ENCODE measurements at regions not wholly inside any gene's neighbourhood (a gene's known extent, or its start where the extent isn't known, plus 50 kb on each side); places are given as distances from the start of the nearest gene placed in this dataset.

- Histone ChIP-seq H2BK12ac (ENCODE audit: insufficient read length, low read depth, low read length) (no peak overlapping the region), H4K91ac (ENCODE audit: insufficient read length, low read depth, low read length) (no peak overlapping the region), H3K9ac (ENCODE audit: extremely low read depth, insufficient read length, low read length) (no peak overlapping the region), H3K27ac (ENCODE audit: insufficient read length, low read depth, low read length) (no peak overlapping the region), H3K4me1 (ENCODE audit: insufficient read depth, low read length) (no peaks in the 10 kb centered on the region), H3T11ph (ENCODE audit: low read length) (no peak overlapping the region), H4K5ac (ENCODE audit: insufficient read length, low read depth, low read length) (no peak overlapping the region), H3K79me1 (ENCODE audit: insufficient read depth, low read depth, low read length, poor library complexity, severe bottlenecking) (no peaks in the 10 kb centered on the region), H4K20me1 (ENCODE audit: control insufficient read depth, insufficient read depth, insufficient read length) (no peaks in the 10 kb centered on the region), H3K18ac (ENCODE audit: insufficient read length, low read depth, low read length) (no peak overlapping the region), H4K8ac (replicated peaks; ENCODE audit: insufficient read length, low read depth, low read length) (no peak overlapping the region), H3K4me2 (ENCODE audit: insufficient read depth, insufficient read length, low read length) (no peak overlapping the region), H2BK120ac (ENCODE audit: low read depth, low read length, poor library complexity, severe bottlenecking) (no peak overlapping the region), H2AFZ (ENCODE audit: low read length) (no peak overlapping the region), H3K23me2 (ENCODE audit: insufficient read length, low read depth, low read length, poor library complexity, severe bottlenecking) (no peaks in the 10 kb centered on the region), H3K27me3 (ENCODE audit: insufficient read depth, low read length) (no peaks in the 10 kb centered on the region), H2BK15ac (ENCODE audit: low read depth, low read length) (no peak overlapping the region), H2BK20ac (ENCODE audit: low read depth, low read length, poor library complexity, severe bottlenecking) (no peak overlapping the region), H3K9me3 (ENCODE audit: control insufficient read depth, low read depth, low read length) (no peaks in the 10 kb centered on the region), H3K14ac (ENCODE audit: insufficient read depth, low read length) (no peak overlapping the region), H3K4ac (ENCODE audit: low read depth, low read length) (no peak overlapping the region), H2AK5ac (ENCODE audit: insufficient read length, low read length) (no peak overlapping the region), H2BK5ac (ENCODE audit: insufficient read length, low read length) (no peak overlapping the region), H3K23ac (ENCODE audit: insufficient read length, low read depth, low read length) (no peak overlapping the region), H3K56ac (ENCODE audit: insufficient read length, low read depth, low read length) (no peak overlapping the region), H3K79me2 (ENCODE audit: insufficient read depth, low read length) (no peaks in the 10 kb centered on the region)
- H3K4me3 Mint-ChIP-seq, result no peak overlapping the region
- DNase-seq, result no peak
- H3K36me3 Mint-ChIP-seq (ENCODE audit: insufficient read depth in 1 of 3, low read depth in 3 of 3), result no peaks in the 10 kb centered on the region
- no peaks in the 10 kb centered on the region for H3K9me3 Mint-ChIP-seq
- H3K27me3 Mint-ChIP-seq (ENCODE audit: low read depth), result no peaks in the 10 kb centered on the region
- no peak for TF ChIP-seq CTCF (conservative IDR thresholded peaks at IDR 0.05)
- H3K4me1 Mint-ChIP-seq, result 0 out of 4 replicates have a peak, but pooled peaks cover 0 to 3% of the 10 kb centered on the region in 2 experiments
- no peak overlapping the region for H3K27ac Mint-ChIP-seq
- no CpG with 5 or more reads among the region's 4 CpGs for WGBS (ENCODE audit: extremely low coverage, insufficient read length, low lambda C conversion rate)
Observed at GRCh38 chr7:123367031-123367430, 167.3 kb upstream of the SLC13A1 start.

Measured in H9 (cell line).